H1 (cell line): ENCODE measurements at regions not wholly inside any gene's neighbourhood (a gene's known extent, or its start where the extent isn't known, plus 50 kb on each side); places are given as distances from the start of the nearest gene placed in this dataset.

Experiments used
- CTCF ChIA-PET: fragments of 300-600 bp; sonication (Branson Sonifier 250); formaldehyde crosslinking; loops from one replicate; lab custom pipeline; 2021; ENCODE audit not compliant: partially characterized antibody; lab: Charles Lee
- POLR2A ChIA-PET: fragments of 300-600 bp; sonication (Branson Sonifier 250); formaldehyde crosslinking; loops from one replicate; lab custom pipeline; 2021; ENCODE audit warnings: inconsistent platforms; ENCODE audit not compliant: partially characterized antibody; lab: Charles Lee
- DNase-seq, 2 experiments: peaks; one replicate each; pipeline versions ENCODE4 v3.0.0 to v3.0.0-alpha.2; 2010 to 2022; ENCODE audit warnings: low spot score in 2 of 2, low read depth in 1 of 2, mixed read lengths in 1 of 2
- FAIRE-seq: peaks from 2 replicates; lab custom pipeline; 2011; peaks lifted over from hg19 to GRCh38; lab: Jason Lieb, UNC
- H2AFZ ChIP-seq: 2 replicates; pipeline ENCODE4 v1.8.1; 2012; ENCODE audit warnings: low read length, inconsistent platforms
- H2AK5ac ChIP-seq: 2 replicates; pipeline ENCODE4 v1.6.1; 2013; ENCODE audit warnings: low read depth, low read length
- H2BK120ac ChIP-seq: replicated peaks from 2 replicates; pipeline ENCODE3; 2013; ENCODE audit warnings: low read depth, low read length, inconsistent platforms
- H2BK12ac ChIP-seq: 2 replicates; pipeline ENCODE4 v1.6.1; 2013; ENCODE audit warnings: low read depth, low read length
- H2BK15ac ChIP-seq: 2 replicates; pipeline ENCODE4 v1.6.1; 2013; ENCODE audit warnings: low read length
- H2BK20ac ChIP-seq: 2 replicates; pipeline ENCODE4 v1.6.1; 2013; ENCODE audit warnings: low read length
- H2BK5ac ChIP-seq: 2 replicates; pipeline ENCODE4 v1.6.1; 2013; ENCODE audit warnings: low read depth, low read length
- H3K14ac ChIP-seq: 2 replicates; pipeline ENCODE4 v1.6.1; 2013; ENCODE audit warnings: inconsistent platforms; ENCODE audit not compliant: insufficient read length
- H3K18ac ChIP-seq: 2 replicates; pipeline ENCODE4 v1.6.1; 2013; ENCODE audit warnings: low read length; ENCODE audit errors: extremely low read depth
- H3K23ac ChIP-seq: 2 replicates; pipeline ENCODE4 v1.6.1; 2013; ENCODE audit warnings: inconsistent platforms; ENCODE audit not compliant: insufficient read length
- H3K23me2 ChIP-seq: 2 replicates; pipeline ENCODE4 v1.6.1; 2013; ENCODE audit warnings: low read depth, low read length
- H3K27ac ChIP-seq: 2 replicates; pipeline ENCODE4 v1.6.1; 2011; ENCODE audit warnings: low read depth, low read length, inconsistent platforms
- H3K27me3 ChIP-seq, 4 experiments: replicated peaks in 1 of 4; 1 replicate in 1 of 4; 2 replicates in 3 of 4; pipeline versions ENCODE4 v1.6.1 to v1.8.1; 2011 to 2013; ENCODE audit warnings: low read length in 3 of 4, mild to moderate bottlenecking in 3 of 4, inconsistent platforms in 2 of 4, mixed read lengths in 2 of 4, moderate library complexity in 1 of 4; ENCODE audit not compliant: control insufficient read depth in 3 of 4, insufficient read depth in 3 of 4; ENCODE audit errors: extremely low read depth in 1 of 4
- H3K36me3 ChIP-seq, 4 experiments: 2 replicates each; pipeline versions ENCODE4 v1.6.1 to v1.8.1; 2011 to 2013; ENCODE audit warnings: mild to moderate bottlenecking in 4 of 4, low read length in 3 of 4, moderate library complexity in 2 of 4, control low read depth in 1 of 4, inconsistent platforms in 1 of 4; ENCODE audit not compliant: insufficient read depth in 4 of 4, control insufficient read depth in 2 of 4
- H3K4ac ChIP-seq: replicated peaks from 2 replicates; pipeline ENCODE3; 2013; ENCODE audit warnings: low read length, low read depth, mixed read lengths, inconsistent platforms; ENCODE audit not compliant: insufficient read length
- H3K4me1 ChIP-seq, 4 experiments: replicated peaks in 1 of 4; 1 replicate in 1 of 4; 2 replicates in 3 of 4; pipeline versions ENCODE4 v1.6.1 to v1.8.1; 2011 to 2013; ENCODE audit warnings: low read length in 3 of 4, inconsistent platforms in 2 of 4, mixed read lengths in 1 of 4; ENCODE audit not compliant: insufficient read depth in 4 of 4, control insufficient read depth in 3 of 4
- H3K4me2 ChIP-seq, 2 experiments: 2 replicates each; pipeline versions ENCODE4 v1.6.1 to v1.8.1; 2011 to 2013; ENCODE audit warnings: low read depth in 2 of 2, low read length in 2 of 2, control low read depth in 1 of 2, inconsistent platforms in 1 of 2, mild to moderate bottlenecking in 1 of 2; ENCODE audit not compliant: insufficient read depth in 1 of 2
- H3K4me3 ChIP-seq, 4 experiments: fragments of 200-600, 300-600 bp in 1 of 4; sonication (generic), shearing (Covaris generic), sonication (Bioruptor Twin) in 1 of 4; 2 replicates each; pipeline versions ENCODE4 v1.5.1 to v1.8.1; 2011 to 2016; ENCODE audit warnings: low read length in 4 of 4, low read depth in 3 of 4, control low read depth in 2 of 4, inconsistent platforms in 2 of 4, mild to moderate bottlenecking in 2 of 4, mixed read lengths in 1 of 4, moderate library complexity in 1 of 4; ENCODE audit not compliant: insufficient read depth in 2 of 4; ENCODE audit errors: extremely low read depth in 1 of 4
- H3K56ac ChIP-seq: replicated peaks from 2 replicates; pipeline ENCODE3; 2013; ENCODE audit warnings: low read depth, mild to moderate bottlenecking, mixed read lengths, low read length, inconsistent platforms; ENCODE audit not compliant: insufficient read length
- H3K79me1 ChIP-seq: 2 replicates; pipeline ENCODE4 v1.6.1; 2013; ENCODE audit warnings: low read depth, low read length, control low read depth
- H3K79me2 ChIP-seq, 2 experiments: 2 replicates each; pipeline versions ENCODE4 v1.6.1 to v1.8.1; 2012 to 2013; ENCODE audit warnings: low read length in 2 of 2, mild to moderate bottlenecking in 2 of 2, inconsistent platforms in 1 of 2; ENCODE audit not compliant: insufficient read depth in 2 of 2, control insufficient read depth in 1 of 2
- H3K9ac ChIP-seq, 4 experiments: replicated peaks in 1 of 4; 1 replicate in 1 of 4; 2 replicates in 3 of 4; pipeline versions ENCODE4 v1.6.1 to v1.8.1; 2011 to 2013; ENCODE audit warnings: low read depth in 3 of 4, low read length in 3 of 4, control low read depth in 2 of 4, mild to moderate bottlenecking in 2 of 4, moderate library complexity in 2 of 4, inconsistent platforms in 1 of 4; ENCODE audit errors: extremely low read depth in 1 of 4
- H3K9me3 ChIP-seq, 2 experiments: 2 replicates each; pipeline versions ENCODE4 v1.6.1 to v1.8.1; 2012 to 2013; ENCODE audit warnings: mild to moderate bottlenecking in 2 of 2, moderate library complexity in 2 of 2, control low read depth in 1 of 2, inconsistent platforms in 1 of 2, low read depth in 1 of 2, low read length in 1 of 2, mixed read lengths in 1 of 2; ENCODE audit not compliant: insufficient read depth in 2 of 2
- H4K20me1 ChIP-seq, 2 experiments: replicated peaks in 1 of 2; 2 replicates each; pipeline versions ENCODE3 to v1.8.1; 2011 to 2013; ENCODE audit warnings: inconsistent platforms in 2 of 2, low read length in 2 of 2, mild to moderate bottlenecking in 1 of 2; ENCODE audit not compliant: insufficient read depth in 2 of 2, control insufficient read depth in 1 of 2
- H4K5ac ChIP-seq: 2 replicates; pipeline ENCODE4 v1.6.1; 2013; ENCODE audit warnings: low read length, low read depth, mixed read lengths, inconsistent platforms; ENCODE audit not compliant: insufficient read length
- H4K8ac ChIP-seq: 2 replicates; pipeline ENCODE4 v1.8.0; 2013; ENCODE audit warnings: mild to moderate bottlenecking, moderate library complexity, low read length, inconsistent platforms; ENCODE audit not compliant: insufficient read depth; ENCODE audit errors: extremely low read depth
- H4K91ac ChIP-seq: replicated peaks from 2 replicates; pipeline ENCODE3; 2013; ENCODE audit warnings: low read length, mixed read lengths, inconsistent platforms; ENCODE audit not compliant: insufficient read length
- BCL11A ChIP-seq, 2 experiments: IDR thresholded peaks; one replicate each; pipeline ENCODE4 v1.6.1; 2011; ENCODE audit warnings: low read depth in 2 of 2, low read length in 2 of 2, mild to moderate bottlenecking in 2 of 2
- CTCF ChIP-seq, 3 experiments: IDR thresholded peaks; 1 replicate in 2 of 3; 2 replicates in 1 of 3; pipeline versions ENCODE4 v1.5.1 to v1.6.1; 2011; ENCODE audit warnings: low read length in 3 of 3, mild to moderate bottlenecking in 3 of 3, inconsistent platforms in 2 of 3, low read depth in 1 of 3, moderate library complexity in 1 of 3; ENCODE audit not compliant: insufficient read depth in 1 of 3; ENCODE audit errors: control extremely low read depth in 1 of 3
- KDM5A ChIP-seq: fragments of 200-600 bp; IDR thresholded peaks from 2 replicates; pipeline ENCODE4 v1.7.1; 2012; ENCODE audit warnings: mild to moderate bottlenecking, low read length, inconsistent platforms, mixed read lengths
- POLR2A ChIP-seq, 2 experiments: IDR thresholded peaks; 1 replicate in 1 of 2; 2 replicates in 1 of 2; pipeline ENCODE4 v1.6.1; 2011; ENCODE audit warnings: low read depth in 2 of 2, low read length in 2 of 2, mild to moderate bottlenecking in 2 of 2; ENCODE audit errors: control extremely low read depth in 1 of 2
- RFX5 ChIP-seq: IDR thresholded peaks from 2 replicates; pipeline ENCODE4 v1.6.1; 2011; ENCODE audit warnings: low read depth, low read length, improper control_type of control experiment, borderline replicate concordance
- SIX5 ChIP-seq: IDR thresholded peaks from 2 replicates; pipeline ENCODE4 v1.6.1; 2011; ENCODE audit warnings: mild to moderate bottlenecking, low read depth, low read length
- TCF12 ChIP-seq: IDR thresholded peaks from 2 replicates; pipeline ENCODE4 v1.6.1; 2011; ENCODE audit warnings: low read depth, mild to moderate bottlenecking, low read length
- TEAD4 ChIP-seq: IDR thresholded peaks from 2 replicates; pipeline ENCODE4 v1.6.1; 2012; ENCODE audit warnings: low read depth, low read length, inconsistent platforms, mixed read lengths
- WGBS, 2 experiments: shearing (Covaris generic) in 1 of 2; methylation state at CpG; one replicate each; pipeline versions ENCODE4 v1.1.6 to v1.1.7; 2013 to 2015; ENCODE audit warnings: low lambda C conversion rate in 2 of 2, mixed read lengths in 2 of 2, inconsistent platforms in 1 of 2, low coverage in 1 of 2, missing lambda C conversion rate in 1 of 2; ENCODE audit not compliant: insufficient replicate concordance in 2 of 2, insufficient coverage in 1 of 2, insufficient read length in 1 of 2; ENCODE audit errors: extremely low coverage in 1 of 2, missing lambda C conversion rate in 1 of 2; 5-methylcytosine and 5-hydroxymethylcytosine counted together

GRCh38 chr4:3685081-3685645, 81.0 kb upstream of the ADRA2C start:
- no peak overlapping the region for H3K23ac ChIP-seq
- ChIA-PET POLR2A (no interaction called here), CTCF (interaction anchor here (1.0 to 1.8 kb wide), 2 partner anchors 60 to 205 kb away, joined by 4 read pairs; no protein-coding TSS in a partner anchor)
- no peak overlapping the region for H3K27ac ChIP-seq
- no peaks in the 10 kb centered on the region for H4K20me1 ChIP-seq
- no peak overlapping the region for H3K9ac ChIP-seq
- no peaks in the 10 kb centered on the region; a peak in 1 of 7 replicates for H3K27me3 ChIP-seq
- no peak for TF ChIP-seq CTCF (IDR thresholded peaks at IDR 0.05; ENCODE audit: control extremely low read depth in 1 of 3, insufficient read depth in 1 of 3, low read depth in 1 of 3, low read length in 3 of 3)
- no peak for TF ChIP-seq TEAD4
- TF ChIP-seq RFX5 = no peak
- no peak for TF ChIP-seq BCL11A (IDR thresholded peaks at IDR 0.05; ENCODE audit: low read depth in 2 of 2, low read length in 2 of 2)
- no peak for TF ChIP-seq POLR2A (IDR thresholded peaks at IDR 0.05; ENCODE audit: control extremely low read depth in 1 of 2, low read depth in 2 of 2, low read length in 2 of 2)
- TF ChIP-seq KDM5A = no peak
- TF ChIP-seq TCF12 = no peak
- TF ChIP-seq SIX5 = no peak
- H3K18ac ChIP-seq = no peak overlapping the region
- no peak overlapping the region for H4K8ac ChIP-seq
- no peak overlapping the region for H2BK5ac ChIP-seq
- H2BK12ac ChIP-seq = no peak overlapping the region
- H3K4ac ChIP-seq = no peak overlapping the region
- H3K36me3 ChIP-seq = no peaks in the 10 kb centered on the region
- no peak for DNase-seq
- H2BK15ac ChIP-seq = no peak overlapping the region
- no peak overlapping the region for H4K91ac ChIP-seq
- H2BK20ac ChIP-seq = no peak overlapping the region
- H2AK5ac ChIP-seq = no peak overlapping the region
- no peak overlapping the region for H2AFZ ChIP-seq
- FAIRE-seq = no peak
- H3K4me2 ChIP-seq = no peak overlapping the region
- no peak overlapping the region for H3K56ac ChIP-seq
- no peak overlapping the region for H2BK120ac ChIP-seq
- H4K5ac ChIP-seq = no peak overlapping the region
- no peaks in the 10 kb centered on the region; a peak in 1 of 7 replicates for H3K4me1 ChIP-seq
- H3K14ac ChIP-seq = no peak overlapping the region
- no peaks in the 10 kb centered on the region for H3K9me3 ChIP-seq
- 92% methylated on average over 15 of the region's 15 CpGs; no CpG with 5 or more reads in 1 of the 2 experiments for WGBS, 2 experiments
- H3K79me1 ChIP-seq = no peaks in the 10 kb centered on the region
- no peak overlapping the region for H3K4me3 ChIP-seq
- no peaks in the 10 kb centered on the region for H3K79me2 ChIP-seq
- no peaks in the 10 kb centered on the region for H3K23me2 ChIP-seq
